Mesothelial cell of epicardium (in vitro differentiated cells): ENCODE measurements at regions not wholly inside any gene's neighbourhood (a gene's known extent, or its start where the extent isn't known, plus 50 kb on each side); places are given as distances from the start of the nearest gene placed in this dataset.

Experiments
- DNase-seq, 2 experiments: peaks; one replicate each; pipeline ENCODE4 v3.0.0; 2021; ENCODE audit warnings: low spot score in 2 of 2; ENCODE audit not compliant: unreplicated experiment in 2 of 2
- H3K27ac Mint-ChIP-seq: 2 replicates; pipeline ENCODE4 v1.8.0; 2021; ENCODE audit warnings: mixed read lengths
- H3K27me3 Mint-ChIP-seq: 2 replicates; pipeline ENCODE4 v1.8.0; 2021; ENCODE audit warnings: low read depth, mixed read lengths
- H3K36me3 Mint-ChIP-seq: 2 replicates; pipeline ENCODE4 v1.8.0; 2021; ENCODE audit warnings: mixed read lengths
- H3K4me1 Mint-ChIP-seq: 2 replicates; pipeline ENCODE4 v1.8.0; 2021; ENCODE audit warnings: mixed read lengths
- H3K4me3 Mint-ChIP-seq: 2 replicates; pipeline ENCODE4 v1.8.0; 2021; ENCODE audit warnings: mild to moderate bottlenecking, moderate library complexity, mixed read lengths
- H3K9me3 Mint-ChIP-seq: 2 replicates; pipeline ENCODE4 v1.8.0; 2021; ENCODE audit warnings: mixed read lengths
- CTCF ChIP-seq: fragments of 200-600 bp; sonication (generic); IDR thresholded peaks from one replicate; pipeline ENCODE4 v1.5.0; 2021; ENCODE audit warnings: antibody characterized with exemption; ENCODE audit not compliant: unreplicated experiment

DNA sequence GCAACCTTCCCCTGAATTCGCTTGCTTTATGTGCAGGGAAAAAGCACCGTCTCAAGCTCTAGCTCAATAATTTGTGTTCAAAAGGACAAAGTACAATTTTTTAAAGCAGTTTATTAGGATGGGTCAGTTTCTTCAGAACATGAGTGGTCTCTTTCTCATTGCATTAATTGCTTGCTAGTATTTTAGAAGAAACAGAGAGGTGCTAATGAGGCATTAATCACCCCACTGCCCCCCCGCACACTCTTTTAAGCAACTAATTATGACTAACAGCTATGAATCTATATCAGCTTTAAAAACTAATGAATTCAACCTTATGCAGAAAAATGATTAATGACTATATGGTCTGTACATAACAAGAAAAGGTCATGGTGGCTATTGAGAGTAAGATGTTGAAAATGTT, 262.1 kb upstream of the ST6GAL2 start:
- Mint-ChIP-seq H3K36me3 (no peaks in the 10 kb centered on the region), H3K27ac (no peak overlapping the region), H3K27me3 (peaks cover 8% of the 10 kb centered on the region), H3K9me3 (peaks cover 17% of the 10 kb centered on the region), H3K4me1 (no peaks in the 10 kb centered on the region), H3K4me3 (no peak overlapping the region)
- no peak for DNase-seq
- TF ChIP-seq CTCF = no peak

DNA sequence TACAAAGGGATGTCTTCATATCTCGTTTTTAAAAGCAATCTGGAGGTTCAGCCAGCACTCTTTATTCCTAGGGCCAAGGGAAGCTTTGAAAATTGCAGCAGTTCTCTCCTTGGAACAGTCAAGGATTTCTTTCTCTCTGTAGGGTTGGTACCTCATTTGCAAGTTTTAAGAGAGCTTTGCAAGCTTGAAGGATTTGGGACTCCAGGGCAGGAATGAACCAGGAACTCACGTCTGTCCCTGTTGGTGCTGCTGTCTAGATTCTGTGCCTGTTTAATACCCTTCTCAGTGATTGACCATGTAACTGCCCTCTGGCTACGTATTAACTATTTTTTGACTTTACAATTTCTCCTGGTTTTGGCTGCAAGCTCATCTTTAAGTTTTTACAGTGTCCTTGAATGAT, 262.5 kb upstream of the ST6GAL2 start:
- no peak overlapping the region for H3K4me3 Mint-ChIP-seq
- peaks cover 10% of the 10 kb centered on the region for H3K27me3 Mint-ChIP-seq
- peaks cover 17% of the 10 kb centered on the region for H3K9me3 Mint-ChIP-seq
- no peak overlapping the region for H3K27ac Mint-ChIP-seq
- no peak for DNase-seq
- no peaks in the 10 kb centered on the region for H3K36me3 Mint-ChIP-seq
- H3K4me1 Mint-ChIP-seq = no peaks in the 10 kb centered on the region
- no peak for TF ChIP-seq CTCF

DNA sequence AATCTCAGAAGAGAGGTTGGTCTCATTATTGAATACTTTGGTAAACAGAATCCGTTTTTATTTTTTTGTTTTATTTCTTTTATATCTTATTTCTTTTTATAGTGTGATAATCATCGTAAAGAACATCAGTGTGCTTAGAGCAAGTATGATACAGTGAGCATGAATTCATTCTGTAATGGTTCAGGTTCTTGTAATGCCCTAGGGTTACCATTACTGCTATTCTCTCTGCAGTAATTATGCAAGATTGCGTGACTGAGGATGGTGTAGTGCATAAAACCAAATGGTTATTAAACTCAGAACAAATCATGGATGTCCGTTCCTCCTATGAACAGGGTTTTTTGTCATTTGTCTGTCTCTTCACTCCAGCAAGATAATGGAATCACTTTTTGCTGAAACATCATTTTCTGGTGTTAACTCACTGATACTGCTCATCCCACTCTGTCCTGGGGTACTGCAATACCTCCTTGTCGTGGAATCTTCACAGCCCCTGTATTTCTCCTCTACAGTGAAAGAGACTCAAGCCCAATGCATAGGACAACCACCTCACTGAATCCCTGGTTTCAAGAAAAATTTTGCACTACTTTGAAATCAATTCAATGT, 274.8 kb upstream of the ST6GAL2 start:
- H3K36me3 Mint-ChIP-seq = no peaks in the 10 kb centered on the region
- H3K27me3 Mint-ChIP-seq = peaks cover 13% of the 10 kb centered on the region
- H3K27ac Mint-ChIP-seq = no peak overlapping the region
- H3K4me1 Mint-ChIP-seq = no peaks in the 10 kb centered on the region
- no peak overlapping the region for H3K4me3 Mint-ChIP-seq
- TF ChIP-seq CTCF = no peak
- no peak for DNase-seq
- peaks cover 17% of the 10 kb centered on the region for H3K9me3 Mint-ChIP-seq

DNA sequence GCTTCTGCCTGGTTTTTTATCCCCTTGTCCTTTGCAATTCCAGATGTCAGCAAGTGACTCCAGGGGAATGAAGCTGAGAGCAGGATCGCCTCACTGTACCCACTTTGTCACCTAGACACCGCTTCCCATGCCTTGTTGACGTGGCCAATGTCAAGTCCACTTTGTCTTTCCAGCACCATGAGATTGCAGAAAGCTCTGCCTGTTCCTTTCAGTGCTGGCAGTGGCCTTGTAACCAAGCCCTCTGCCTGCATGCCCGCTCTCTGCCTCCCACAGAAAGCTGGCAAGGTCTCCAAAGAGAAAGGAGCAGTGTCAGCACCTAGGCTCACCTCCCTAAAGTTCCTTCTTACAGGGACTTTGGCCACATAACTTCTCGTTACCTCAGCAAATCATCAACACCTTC, 282.2 kb upstream of the ST6GAL2 start:
- no peak overlapping the region for H3K27ac Mint-ChIP-seq

DNA sequence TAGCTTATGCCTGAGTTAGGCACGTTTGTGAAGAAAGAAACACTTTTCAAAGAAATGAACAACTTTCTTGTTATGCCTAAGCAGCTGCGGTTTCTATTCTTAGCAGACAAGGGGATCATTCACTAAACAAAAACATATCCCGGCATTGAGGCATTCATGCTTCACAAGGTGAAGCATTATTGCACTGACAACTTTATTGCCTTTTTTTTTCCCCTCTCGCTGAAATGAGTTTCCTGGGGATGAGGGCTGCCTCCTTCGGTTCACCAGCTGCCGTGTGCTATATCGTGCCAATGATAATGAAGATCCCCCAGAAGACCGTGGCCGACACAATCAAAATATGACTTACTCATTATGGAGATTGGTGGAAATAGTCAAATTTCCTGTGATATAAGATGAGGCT, 288.2 kb upstream of the ST6GAL2 start:
- peaks cover 10% of the 10 kb centered on the region for H3K27me3 Mint-ChIP-seq
- no peak overlapping the region for H3K4me3 Mint-ChIP-seq
- no peaks in the 10 kb centered on the region for H3K36me3 Mint-ChIP-seq
- no peak for DNase-seq
- H3K4me1 Mint-ChIP-seq = peaks cover 8% of the 10 kb centered on the region
- H3K27ac Mint-ChIP-seq = no peak overlapping the region
- H3K9me3 Mint-ChIP-seq = no peaks in the 10 kb centered on the region
- no peak for TF ChIP-seq CTCF

More for the DNA sequence above, 282.2 kb upstream of the ST6GAL2 start:
- H3K4me3 Mint-ChIP-seq = no peak overlapping the region
- no peak for TF ChIP-seq CTCF
- H3K36me3 Mint-ChIP-seq = no peaks in the 10 kb centered on the region
- H3K4me1 Mint-ChIP-seq = no peaks in the 10 kb centered on the region
- DNase-seq = no peak
- H3K27me3 Mint-ChIP-seq = peaks cover 13% of the 10 kb centered on the region
- no peaks in the 10 kb centered on the region for H3K9me3 Mint-ChIP-seq

- Mint-ChIP-seq H3K27ac (no peak overlapping the region), H3K4me3 (no peak overlapping the region), H3K36me3 (no peaks in the 10 kb centered on the region), H3K9me3 (no peaks in the 10 kb centered on the region), H3K4me1 (no peaks in the 10 kb centered on the region), H3K27me3 (peaks cover 13% of the 10 kb centered on the region)
- no peak for TF ChIP-seq CTCF
- no peak for DNase-seq
Observed at GRCh38 chr2:107182981-107183380, 297.0 kb upstream of the ST6GAL2 start.
